ENCODE measurements at regions not wholly inside any gene's neighbourhood (a gene's known extent, or its start where the extent isn't known, plus 50 kb on each side); places are given as distances from the start of the nearest gene placed in this dataset.

- no peak overlapping the region for H3K27ac ChIP-seq (ENCODE audit: low read length in 2 of 2)
- Mint-ChIP-seq H3K9me3 (ENCODE audit: insufficient read depth) (peaks cover 5% of the 10 kb centered on the region), H3K4me1 (no peaks in the 10 kb centered on the region), H3K27me3 (no peaks in the 10 kb centered on the region), H3K27ac (no peak overlapping the region), H3K4me3 (no peak overlapping the region)
- H3K36me3 ChIP-seq (replicated peaks in 1 of 2; ENCODE audit: control extremely low read depth in 1 of 2, control insufficient read depth in 1 of 2, extremely low read depth in 1 of 2, insufficient read depth in 2 of 2, low read length in 1 of 2) = no peaks in the 10 kb centered on the region
- H2AFZ ChIP-seq (ENCODE audit: insufficient read depth, low read depth, low read length, poor library complexity, severe bottlenecking) = no peak overlapping the region
- H3K9ac ChIP-seq (ENCODE audit: low read length) = no peak overlapping the region
- POLR2A ChIA-PET = no interaction called here
- H3K4me1 ChIP-seq (ENCODE audit: control insufficient read depth in 2 of 2, insufficient read depth in 2 of 2, low read length in 2 of 2) = no peaks in the 10 kb centered on the region
- 60% methylated on average over 2 of the region's 8 CpGs for WGBS (ENCODE audit: insufficient coverage)
- TF ChIP-seq EZH2 (IDR thresholded peaks at IDR 0.05; ENCODE audit: borderline replicate concordance, insufficient read depth, low read depth, low read length, poor library complexity, severe bottlenecking) (no peak), CTCF (IDR thresholded peaks at IDR 0.05) (no peak)
- no peaks in the 10 kb centered on the region for H3K27me3 ChIP-seq (replicated peaks in 1 of 4; ENCODE audit: control extremely low read depth in 1 of 4, control insufficient read depth in 3 of 4, insufficient read depth in 4 of 4, low read length in 3 of 4)
- H4K20me1 ChIP-seq (ENCODE audit: control insufficient read depth, insufficient read depth, low read length, poor library complexity, severe bottlenecking) = no peaks in the 10 kb centered on the region
- H3K4me3 ChIP-seq (ENCODE audit: control extremely low read depth in 1 of 5, extremely low read depth in 1 of 5, insufficient read depth in 1 of 5, low read depth in 2 of 5, low read length in 4 of 5) = no peak overlapping the region
- H3K9me3 ChIP-seq (ENCODE audit: control extremely low read depth in 1 of 3, control insufficient read depth in 2 of 3, insufficient read depth in 1 of 3, low read length in 2 of 3) = peaks cover 0 to 7% (median 0%) of the 10 kb centered on the region in 3 donors
- intact Hi-C loops (cut with micrococcal nuclease) = no loop called here
- no peak overlapping the region for H3K4me2 ChIP-seq (replicated peaks; ENCODE audit: low read depth, low read length, poor library complexity, severe bottlenecking)
- CTCF ChIA-PET = no interaction called here
- ATAC-seq (ENCODE audit: low read depth) (no peak), DNase-seq (no peak)
- H3K79me2 ChIP-seq (ENCODE audit: control insufficient read depth, insufficient read depth, low read length) = no peaks in the 10 kb centered on the region
Measured at GRCh38 chr5:165739079-165739741, 2233.8 kb downstream of the MAT2B start.

- no peak overlapping the region for H3K4me2 ChIP-seq (replicated peaks; ENCODE audit: low read depth, low read length, poor library complexity, severe bottlenecking)
- no peak overlapping the region for H3K27ac ChIP-seq (ENCODE audit: low read length in 2 of 2)
- H3K9me3 Mint-ChIP-seq (ENCODE audit: insufficient read depth) = no peaks in the 10 kb centered on the region
- CTCF ChIA-PET = no interaction called here
- ATAC-seq (ENCODE audit: low read depth) (no peak), DNase-seq (no peak)
- no peak overlapping the region for H2AFZ ChIP-seq (ENCODE audit: insufficient read depth, low read depth, low read length, poor library complexity, severe bottlenecking)
- H3K27me3 Mint-ChIP-seq = no peaks in the 10 kb centered on the region
- no peaks in the 10 kb centered on the region for H3K4me1 Mint-ChIP-seq
- POLR2A ChIA-PET = no interaction called here
- H3K4me1 ChIP-seq (ENCODE audit: control insufficient read depth in 2 of 2, insufficient read depth in 2 of 2, low read length in 2 of 2) = no peaks in the 10 kb centered on the region
- H3K36me3 ChIP-seq (replicated peaks in 1 of 2; ENCODE audit: control extremely low read depth in 1 of 2, control insufficient read depth in 1 of 2, extremely low read depth in 1 of 2, insufficient read depth in 2 of 2, low read length in 1 of 2) = no peaks in the 10 kb centered on the region
- H3K79me2 ChIP-seq (ENCODE audit: control insufficient read depth, insufficient read depth, low read length) = no peaks in the 10 kb centered on the region
- no peaks in the 10 kb centered on the region for H3K9me3 ChIP-seq (ENCODE audit: control extremely low read depth in 1 of 3, control insufficient read depth in 2 of 3, insufficient read depth in 1 of 3, low read length in 2 of 3)
- WGBS (ENCODE audit: insufficient coverage) = 82% methylated on average over 2 of the region's 4 CpGs
- H3K4me3 Mint-ChIP-seq = no peak overlapping the region
- no peak overlapping the region for H3K9ac ChIP-seq (ENCODE audit: low read length)
- H3K4me3 ChIP-seq (ENCODE audit: control extremely low read depth in 1 of 5, extremely low read depth in 1 of 5, insufficient read depth in 1 of 5, low read depth in 2 of 5, low read length in 4 of 5) = no peak overlapping the region
- H4K20me1 ChIP-seq (ENCODE audit: control insufficient read depth, insufficient read depth, low read length, poor library complexity, severe bottlenecking) = no peaks in the 10 kb centered on the region
- no peak overlapping the region for H3K27ac Mint-ChIP-seq
- TF ChIP-seq CTCF (IDR thresholded peaks at IDR 0.05) (no peak), EZH2 (IDR thresholded peaks at IDR 0.05; ENCODE audit: borderline replicate concordance, insufficient read depth, low read depth, low read length, poor library complexity, severe bottlenecking) (no peak)
- intact Hi-C loops (cut with micrococcal nuclease) = no loop called here
- H3K27me3 ChIP-seq (replicated peaks in 1 of 4; ENCODE audit: control extremely low read depth in 1 of 4, control insufficient read depth in 3 of 4, insufficient read depth in 4 of 4, low read length in 3 of 4) = no peaks in the 10 kb centered on the region
Measured at GRCh38 chr5:165757791-165758190, 2252.4 kb downstream of the MAT2B start.
